Neuronal stem cell (in vitro differentiated cells): ENCODE measurements at regions not wholly inside any gene's neighbourhood (a gene's known extent, or its start where the extent isn't known, plus 50 kb on each side); places are given as distances from the start of the nearest gene placed in this dataset.

Experiments used
- DNase-seq: peaks from one replicate; pipeline ENCODE4 v3.0.0-alpha.2; 2013; ENCODE audit warnings: low spot score
- H2AFZ ChIP-seq: one replicate; pipeline ENCODE4 v1.6.1; 2013; ENCODE audit warnings: mild to moderate bottlenecking, low read length, inconsistent platforms
- H2AK5ac ChIP-seq: 2 replicates; pipeline ENCODE4 v1.6.1; 2013; ENCODE audit warnings: low read depth, mild to moderate bottlenecking, inconsistent platforms, low read length, moderate library complexity, mixed read lengths
- H2BK120ac ChIP-seq: 2 replicates; pipeline ENCODE4 v1.6.1; 2013; ENCODE audit warnings: low read depth, mild to moderate bottlenecking, inconsistent platforms, low read length, moderate library complexity, mixed read lengths
- H2BK12ac ChIP-seq: one replicate; pipeline ENCODE4 v1.6.1; 2013; ENCODE audit warnings: low read length, inconsistent platforms
- H2BK15ac ChIP-seq: 2 replicates; pipeline ENCODE4 v1.6.1; 2013; ENCODE audit warnings: mild to moderate bottlenecking, low read length, inconsistent platforms, mixed read lengths
- H2BK5ac ChIP-seq: one replicate; pipeline ENCODE4 v1.6.1; 2013; ENCODE audit warnings: inconsistent platforms, mild to moderate bottlenecking, low read length, moderate library complexity
- H3K14ac ChIP-seq: one replicate; pipeline ENCODE4 v1.6.1; 2013; ENCODE audit warnings: low read length, inconsistent platforms
- H3K18ac ChIP-seq: 2 replicates; pipeline ENCODE4 v1.6.1; 2013; ENCODE audit warnings: low read length, inconsistent platforms
- H3K23ac ChIP-seq: 2 replicates; pipeline ENCODE4 v1.6.1; 2013; ENCODE audit warnings: low read depth, mild to moderate bottlenecking, mixed read lengths, low read length, inconsistent platforms; ENCODE audit not compliant: poor library complexity
- H3K27ac ChIP-seq: replicated peaks from 3 replicates; pipeline ENCODE4 v1.5.1; 2013; ENCODE audit warnings: low read length, inconsistent platforms
- H3K27me3 ChIP-seq, 3 experiments: 2 replicates each; pipeline ENCODE4 v1.6.1; 2013; ENCODE audit warnings: low read length in 3 of 3, mild to moderate bottlenecking in 2 of 3, inconsistent platforms in 1 of 3, low read depth in 1 of 3, mixed read lengths in 1 of 3, moderate library complexity in 1 of 3; ENCODE audit not compliant: control insufficient read depth in 3 of 3, insufficient read depth in 3 of 3
- H3K36me3 ChIP-seq, 2 donors: replicated peaks in 1 of 2; 2 replicates each; pipeline ENCODE4 v1.6.1; 2013; ENCODE audit warnings: low read length in 2 of 2; ENCODE audit not compliant: control insufficient read depth in 2 of 2, insufficient read depth in 2 of 2
- H3K4ac ChIP-seq: 2 replicates; pipeline ENCODE4 v1.6.1; 2013; ENCODE audit warnings: inconsistent platforms, mild to moderate bottlenecking, low read length, moderate library complexity
- H3K4me1 ChIP-seq, 2 donors: 1 replicate in 1 of 2; 2 replicates in 1 of 2; pipeline ENCODE4 v1.6.1; 2013; ENCODE audit warnings: low read length in 2 of 2, low read depth in 1 of 2; ENCODE audit not compliant: control insufficient read depth in 2 of 2, insufficient read depth in 1 of 2
- H3K4me2 ChIP-seq: one replicate; pipeline ENCODE4 v1.6.1; 2013; ENCODE audit warnings: mild to moderate bottlenecking, low read length, inconsistent platforms; ENCODE audit not compliant: insufficient read depth, poor library complexity, severe bottlenecking
- H3K4me3 ChIP-seq, 2 donors: 2 replicates each; pipeline ENCODE4 v1.5.1; 2013; ENCODE audit warnings: low read length in 2 of 2, mild to moderate bottlenecking in 2 of 2, inconsistent platforms in 1 of 2, moderate library complexity in 1 of 2
- H3K79me1 ChIP-seq: one replicate; pipeline ENCODE4 v1.6.1; 2013; ENCODE audit warnings: low read depth, mild to moderate bottlenecking, inconsistent platforms, low read length, moderate library complexity
- H3K9ac ChIP-seq: one replicate; pipeline ENCODE4 v1.6.1; 2013; ENCODE audit warnings: mild to moderate bottlenecking, low read depth, low read length, inconsistent platforms; ENCODE audit not compliant: poor library complexity
- H3K9me3 ChIP-seq, 2 donors: replicated peaks in 1 of 2; 2 replicates each; pipeline versions ENCODE3 to v1.6.1; 2013; ENCODE audit warnings: low read length in 2 of 2, mild to moderate bottlenecking in 2 of 2, inconsistent platforms in 1 of 2, low read depth in 1 of 2, mixed read lengths in 1 of 2, moderate library complexity in 1 of 2; ENCODE audit not compliant: control insufficient read depth in 2 of 2, insufficient read depth in 1 of 2
- H4K8ac ChIP-seq: one replicate; pipeline ENCODE4 v1.6.1; 2013; ENCODE audit warnings: low read depth, mild to moderate bottlenecking, inconsistent platforms, low read length, moderate library complexity
- H4K91ac ChIP-seq: one replicate; pipeline ENCODE4 v1.6.1; 2013; ENCODE audit warnings: low read length, low read depth, mild to moderate bottlenecking, inconsistent platforms; ENCODE audit not compliant: poor library complexity
- WGBS, 2 donors: extraction: QIAGEN DNeasy Blood & Tissue Kit; methylation state at CpG; one replicate each; pipeline ENCODE4 v1.1.7; 2013; ENCODE audit warnings: missing lambda C conversion rate in 2 of 2, mixed read lengths in 1 of 2; ENCODE audit not compliant: insufficient read length in 2 of 2, insufficient replicate concordance in 1 of 2; ENCODE audit errors: extremely low coverage in 2 of 2; 5-methylcytosine and 5-hydroxymethylcytosine counted together

DNA sequence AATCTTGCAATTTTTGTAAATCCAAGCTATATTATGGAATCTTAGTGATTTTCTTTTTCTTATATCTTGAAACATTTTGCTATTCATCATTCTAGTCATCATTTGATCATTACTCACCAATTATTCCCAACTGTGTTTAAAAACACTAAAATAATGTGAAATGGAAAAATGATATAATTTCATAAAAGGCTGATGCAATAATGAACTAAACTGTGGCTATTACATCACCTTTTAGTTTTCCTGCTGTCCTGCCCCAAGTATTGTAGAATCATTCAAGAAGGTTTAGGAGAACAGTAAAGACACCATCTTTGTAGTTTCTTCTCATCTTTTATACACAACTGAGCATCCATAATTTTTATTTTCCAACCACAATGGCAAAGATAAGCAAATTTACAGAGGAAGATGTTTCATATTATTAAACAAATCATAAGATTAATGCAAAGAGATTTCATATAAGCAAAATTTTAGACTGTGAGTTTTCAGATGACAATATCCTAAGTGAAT lies 431.0 kb upstream of the SLC30A5 start:
- Histone ChIP-seq H3K4ac (no peak overlapping the region), H3K4me1 (peaks cover 0 to 2% of the 10 kb centered on the region in 2 donors), H2BK15ac (no peak overlapping the region), H3K23ac (no peak overlapping the region), H3K14ac (no peak overlapping the region), H3K9me3 (no peaks in the 10 kb centered on the region), H2AFZ (no peak overlapping the region), H3K18ac (no peak overlapping the region), H3K4me3 (no peak overlapping the region), H2AK5ac (no peak overlapping the region), H3K9ac (no peak overlapping the region), H4K8ac (no peak overlapping the region), H2BK120ac (no peak overlapping the region), H3K4me2 (no peak overlapping the region), H2BK12ac (no peak overlapping the region), H2BK5ac (no peak overlapping the region), H4K91ac (no peak overlapping the region), H3K27me3 (no peaks in the 10 kb centered on the region), H3K36me3 (no peaks in the 10 kb centered on the region), H3K79me1 (no peaks in the 10 kb centered on the region), H3K27ac (no peak overlapping the region)
- DNase-seq, result no peak

DNA sequence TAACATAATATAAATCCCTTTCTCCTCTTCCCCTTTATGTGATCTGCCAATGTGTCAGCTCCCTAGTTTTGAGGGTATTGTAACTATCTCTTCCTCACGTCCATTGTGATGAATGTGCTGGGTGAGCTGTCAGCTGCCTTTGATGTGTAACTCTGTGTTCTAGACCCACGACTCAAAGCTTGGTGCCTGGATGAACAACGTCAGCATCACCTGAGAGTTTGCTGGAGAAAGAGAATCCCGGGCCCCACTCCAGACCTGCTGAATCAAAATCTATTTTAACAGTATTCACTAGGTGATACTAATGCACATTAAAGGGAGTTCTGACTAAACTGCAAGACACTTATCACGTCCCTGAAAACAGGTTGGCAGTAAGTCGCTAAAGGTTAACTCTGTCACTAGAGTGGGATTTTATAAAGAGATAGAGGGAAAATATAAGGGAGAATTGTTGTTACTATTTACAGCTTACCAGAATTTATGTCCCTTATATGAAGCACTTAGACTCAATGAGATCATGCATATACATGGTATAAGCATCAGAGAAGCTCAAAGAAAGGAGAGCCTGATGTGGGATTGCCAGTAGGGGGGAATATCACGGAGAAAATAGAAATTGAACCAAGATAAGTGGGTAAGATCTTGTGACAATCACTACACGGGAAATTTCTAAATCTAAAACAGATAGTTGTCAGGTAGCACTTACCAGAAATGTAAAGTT lies 423.8 kb upstream of the SLC30A5 start:
- no peak for DNase-seq
- no peak overlapping the region for H3K18ac ChIP-seq
- H2BK5ac ChIP-seq, result no peak overlapping the region
- H3K9ac ChIP-seq, result no peak overlapping the region
- no peaks in the 10 kb centered on the region for H3K79me1 ChIP-seq
- no peak overlapping the region for H3K14ac ChIP-seq
- H2BK120ac ChIP-seq, result no peak overlapping the region
- no peak overlapping the region for H2BK15ac ChIP-seq
- H3K4me3 ChIP-seq, result no peak overlapping the region
- no peaks in the 10 kb centered on the region for H3K36me3 ChIP-seq
- no peak overlapping the region for H2AFZ ChIP-seq
- peaks cover 0 to 5% of the 10 kb centered on the region in 2 donors for H3K4me1 ChIP-seq
- no peak overlapping the region for H3K27ac ChIP-seq
- WGBS, 2 donors, result no CpG with 5 or more reads among the region's 8 CpGs
- peaks cover 0 to 3% (median 0%) of the 10 kb centered on the region in 3 experiments for H3K27me3 ChIP-seq
- H4K8ac ChIP-seq, result no peak overlapping the region
- no peak overlapping the region for H3K4me2 ChIP-seq
- H2AK5ac ChIP-seq, result no peak overlapping the region
- H2BK12ac ChIP-seq, result no peak overlapping the region
- no peak overlapping the region for H3K4ac ChIP-seq
- no peak overlapping the region for H4K91ac ChIP-seq
- no peak overlapping the region for H3K23ac ChIP-seq
- no peaks in the 10 kb centered on the region for H3K9me3 ChIP-seq

DNA sequence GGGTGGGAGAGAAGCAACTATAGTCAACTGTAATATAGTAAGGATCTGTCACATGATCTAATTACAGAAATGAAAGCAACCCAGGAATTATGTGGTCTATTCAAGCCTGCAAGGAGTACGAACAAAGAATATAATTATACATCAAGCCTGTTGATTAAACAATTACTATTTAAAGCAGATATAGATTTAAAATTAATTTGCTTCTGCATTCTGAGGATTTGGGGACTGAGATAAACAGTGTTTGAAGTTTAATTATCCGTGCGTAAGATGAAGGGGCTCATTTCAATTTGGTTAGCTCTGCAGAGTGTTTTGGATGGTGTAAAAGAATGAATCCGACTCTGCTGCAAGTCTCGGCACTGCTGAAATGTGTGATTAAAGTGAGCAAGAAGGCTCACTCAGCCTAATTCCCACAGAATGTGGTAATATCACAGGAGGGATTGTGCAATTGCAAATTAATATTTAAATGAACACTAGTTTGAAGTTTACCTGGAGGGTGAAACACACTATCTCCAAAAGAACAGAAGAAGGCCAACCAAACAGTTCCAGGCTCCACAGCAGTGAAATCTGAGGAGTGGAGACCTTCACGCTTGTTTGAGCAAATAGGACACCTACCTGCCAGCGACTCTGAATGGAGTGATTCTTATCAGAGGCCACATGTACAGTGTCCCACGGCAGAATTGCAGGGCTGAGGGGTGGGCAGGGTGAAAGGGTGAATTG lies 420.6 kb upstream of the SLC30A5 start:
- Histone ChIP-seq H3K14ac (no peak overlapping the region), H3K4ac (no peak overlapping the region), H4K91ac (no peak overlapping the region), H3K23ac (no peak overlapping the region), H2BK120ac (no peak overlapping the region), H4K8ac (no peak overlapping the region), H2BK5ac (no peak overlapping the region), H2AK5ac (no peak overlapping the region), H3K27me3 (peaks cover 0 to 3% (median 0%) of the 10 kb centered on the region in 3 experiments), H3K18ac (no peak overlapping the region), H3K9ac (no peak overlapping the region), H3K79me1 (no peaks in the 10 kb centered on the region), H3K36me3 (no peaks in the 10 kb centered on the region), H3K9me3 (no peaks in the 10 kb centered on the region), H2BK12ac (no peak overlapping the region), H3K4me2 (no peak overlapping the region), H3K4me3 (no peak overlapping the region), H2AFZ (no peak overlapping the region), H3K27ac (no peak overlapping the region), H3K4me1 (peaks cover 0 to 5% of the 10 kb centered on the region in 2 donors), H2BK15ac (no peak overlapping the region)
- WGBS, 2 donors, result no CpG with 5 or more reads among the region's 8 CpGs
- no peak for DNase-seq

- H3K27ac ChIP-seq, result no peak overlapping the region
- WGBS, 2 donors, result no CpG with 5 or more reads among the region's 6 CpGs
These were observed 420.0 kb upstream of the SLC30A5 start for GRCh38 chr5:68673823-68674180.

More at GRCh38 chr5:68673823-68674180, 420.0 kb upstream of the SLC30A5 start:
- Histone ChIP-seq H3K4me2 (no peak overlapping the region), H2BK120ac (no peak overlapping the region), H3K9me3 (no peaks in the 10 kb centered on the region), H3K14ac (no peak overlapping the region), H2BK5ac (no peak overlapping the region), H3K4me3 (no peak overlapping the region), H3K4ac (no peak overlapping the region), H2AK5ac (no peak overlapping the region), H2BK15ac (no peak overlapping the region), H3K79me1 (no peaks in the 10 kb centered on the region), H2AFZ (no peak overlapping the region), H4K91ac (no peak overlapping the region), H3K4me1 (peaks cover 0 to 5% of the 10 kb centered on the region in 2 donors), H4K8ac (no peak overlapping the region), H3K18ac (no peak overlapping the region), H2BK12ac (no peak overlapping the region), H3K9ac (no peak overlapping the region), H3K36me3 (no peaks in the 10 kb centered on the region), H3K23ac (no peak overlapping the region), H3K27me3 (peaks cover 0 to 3% (median 0%) of the 10 kb centered on the region in 3 experiments)
- no peak for DNase-seq
